GM19468 (cell line): ENCODE measurements at regions not wholly inside any gene's neighbourhood (a gene's known extent, or its start where the extent isn't known, plus 50 kb on each side); places are given as distances from the start of the nearest gene placed in this dataset.

ENCODE experiments used
- ATAC-seq: cut with Tn5 transposase; IDR thresholded peaks from one replicate; pipeline ENCODE4 v1.9.1; 2021; ENCODE audit warnings: mild to moderate bottlenecking, moderate library complexity, moderate number of reproducible peaks; ENCODE audit not compliant: unreplicated experiment; ENCODE audit errors: extremely low read depth

DNA sequence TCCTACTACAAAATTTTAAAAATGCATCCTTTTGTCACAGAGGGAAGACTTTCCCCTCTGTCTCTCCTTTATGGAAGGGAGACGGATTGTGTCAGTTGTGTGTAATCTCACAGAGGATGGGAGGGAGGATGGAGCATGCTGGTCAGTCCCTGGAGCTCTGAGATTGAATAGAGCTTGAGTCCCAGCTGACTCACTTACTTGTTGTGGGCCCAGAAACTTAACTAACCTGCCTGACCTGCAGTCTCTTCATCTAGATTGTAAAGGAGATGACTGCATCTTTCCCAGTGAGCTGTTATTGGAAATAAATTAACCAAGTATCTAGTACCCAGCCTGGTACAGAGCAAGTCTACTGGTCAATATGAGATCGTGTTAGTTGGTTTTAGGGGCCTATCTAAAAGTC, 77.9 kb upstream of the ADO start:
- no peak for ATAC-seq

DNA sequence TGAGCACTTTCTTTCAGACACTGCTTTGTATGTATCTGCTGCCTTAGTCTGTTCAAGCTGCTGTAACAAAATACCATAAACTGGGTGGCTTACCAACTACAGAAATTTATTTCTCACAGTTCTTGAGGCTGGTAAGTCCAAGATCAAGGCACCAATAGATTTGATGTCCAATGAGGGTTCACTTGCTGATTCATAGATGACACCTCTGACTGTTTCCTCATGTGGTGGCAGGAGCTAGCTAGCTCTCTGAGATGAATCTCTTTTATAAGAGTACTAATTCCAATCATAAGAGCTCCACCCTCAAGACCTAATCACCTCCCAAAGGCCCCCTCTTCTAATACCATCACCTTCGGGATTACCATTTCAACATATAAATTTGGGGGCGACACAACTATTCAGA, 76.6 kb upstream of the ADO start:
- ATAC-seq = no peak

DNA sequence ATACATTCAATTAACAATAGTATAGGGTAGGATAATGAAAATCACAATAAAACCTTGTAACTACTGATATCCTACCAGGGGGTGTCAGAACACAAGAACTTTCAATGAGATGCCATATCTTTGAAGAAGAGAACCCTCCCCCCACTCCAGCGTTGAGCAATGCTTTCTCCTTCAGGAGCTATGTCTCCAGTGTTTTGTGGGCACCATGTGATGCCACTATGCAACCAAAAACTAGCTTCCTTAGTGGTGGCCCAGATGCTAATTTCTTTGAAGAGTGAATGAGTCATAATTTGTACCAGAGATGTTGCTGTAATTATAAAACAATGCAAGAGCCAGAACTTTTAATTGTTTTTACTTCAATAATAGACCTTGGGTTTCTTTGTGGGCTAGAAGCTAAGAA, 76.0 kb upstream of the ADO start:
- ATAC-seq = no peak

DNA sequence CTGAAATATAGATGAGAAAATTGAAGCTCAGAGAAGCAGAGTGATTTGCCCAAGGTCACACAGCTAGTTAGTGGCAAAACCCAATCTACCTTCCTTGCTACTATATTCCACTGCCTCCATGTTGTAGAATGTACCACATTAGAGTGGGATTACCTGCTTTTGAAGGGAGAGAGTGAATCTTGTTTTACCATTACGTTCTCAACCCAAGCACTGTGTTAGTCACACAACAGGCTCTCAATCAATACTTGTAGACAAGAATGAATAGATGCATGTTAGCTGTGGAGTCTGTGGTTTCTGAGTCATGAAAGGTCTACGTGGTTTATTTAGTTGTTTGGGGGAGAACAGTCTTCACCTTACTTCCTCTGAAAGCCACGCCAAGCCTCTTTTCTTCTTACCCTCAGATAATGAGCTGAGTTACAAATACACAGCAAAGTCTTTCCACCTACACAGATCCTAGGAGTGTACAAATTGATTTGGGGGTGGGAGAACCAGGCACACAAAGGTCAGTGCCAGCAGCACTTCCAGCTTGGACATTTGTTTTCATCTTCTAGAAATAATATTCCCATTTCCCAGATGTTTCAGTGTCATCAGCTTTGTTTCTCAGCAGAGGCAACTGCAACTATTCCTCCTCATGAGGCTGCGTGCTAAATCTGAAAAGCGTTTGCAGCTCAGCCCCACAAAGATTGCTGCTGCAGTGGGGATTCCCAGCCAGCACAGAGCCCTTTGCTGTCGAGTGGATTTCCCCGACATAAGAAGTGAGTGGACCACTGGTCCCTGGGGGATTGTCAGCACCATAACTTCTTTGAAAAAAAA, 71.5 kb upstream of the ADO start:
- ATAC-seq = peak; percentile 42

DNA sequence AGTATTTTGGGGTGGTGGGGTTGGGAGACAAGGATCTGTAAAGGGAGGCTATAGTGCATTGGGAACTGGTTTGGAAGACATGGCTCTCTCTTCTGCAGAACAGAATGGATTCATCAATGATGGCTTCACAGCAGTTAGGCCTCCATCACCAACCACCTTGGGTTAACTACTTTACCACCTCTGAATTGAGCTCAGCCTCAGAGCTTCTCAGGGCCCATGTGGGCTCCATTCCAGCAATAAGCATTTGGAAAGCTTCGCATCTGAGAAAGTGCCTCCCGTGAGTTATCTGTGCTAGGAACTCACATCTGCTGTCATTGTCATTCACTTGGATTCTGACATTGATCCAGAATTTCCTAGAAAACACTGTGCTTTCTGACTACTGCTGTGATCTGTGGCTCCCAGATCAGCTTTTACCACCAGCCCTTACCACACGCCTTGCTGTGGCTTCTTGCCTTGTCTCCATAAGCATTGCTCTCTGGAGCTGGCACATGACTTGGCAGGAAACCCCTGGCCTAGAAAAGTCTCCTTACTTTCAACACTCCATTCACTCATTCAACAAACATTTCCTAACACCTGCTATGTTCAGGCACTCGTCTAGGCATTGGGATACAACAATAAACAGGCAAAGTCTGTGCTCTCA, 70.7 kb upstream of the ADO start:
- ATAC-seq = no peak

DNA sequence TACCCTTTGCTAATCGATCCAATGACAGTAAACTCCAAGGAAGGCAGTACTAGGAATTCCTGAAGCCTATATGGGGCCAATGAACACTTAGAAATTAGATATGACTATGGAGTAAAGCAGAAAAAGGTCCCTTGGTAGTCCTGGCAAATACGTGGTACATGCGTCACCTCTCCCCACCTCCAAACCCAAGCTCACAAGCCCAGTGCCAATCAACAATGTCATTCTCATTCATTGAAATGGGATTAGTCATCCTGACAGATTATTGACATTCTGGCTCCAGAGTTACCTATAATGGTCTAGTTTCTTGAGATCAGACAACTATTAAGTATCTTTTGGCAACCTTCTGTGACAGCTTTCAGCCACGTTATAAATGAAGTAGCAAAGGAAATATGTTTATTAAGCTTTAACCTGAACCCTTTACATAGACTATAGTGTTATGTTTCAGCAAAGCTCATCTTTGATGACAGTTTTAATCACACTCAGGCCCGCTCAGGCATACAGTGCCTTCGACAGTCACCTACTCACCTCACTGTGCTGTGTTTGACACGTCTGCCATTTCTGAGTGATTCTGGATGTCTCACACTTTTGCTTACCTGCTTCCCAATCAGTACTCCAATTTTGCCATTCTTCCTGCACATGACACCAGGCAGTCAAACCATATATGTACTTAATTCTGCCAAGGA, 69.6 kb upstream of the ADO start:
- no peak for ATAC-seq

DNA sequence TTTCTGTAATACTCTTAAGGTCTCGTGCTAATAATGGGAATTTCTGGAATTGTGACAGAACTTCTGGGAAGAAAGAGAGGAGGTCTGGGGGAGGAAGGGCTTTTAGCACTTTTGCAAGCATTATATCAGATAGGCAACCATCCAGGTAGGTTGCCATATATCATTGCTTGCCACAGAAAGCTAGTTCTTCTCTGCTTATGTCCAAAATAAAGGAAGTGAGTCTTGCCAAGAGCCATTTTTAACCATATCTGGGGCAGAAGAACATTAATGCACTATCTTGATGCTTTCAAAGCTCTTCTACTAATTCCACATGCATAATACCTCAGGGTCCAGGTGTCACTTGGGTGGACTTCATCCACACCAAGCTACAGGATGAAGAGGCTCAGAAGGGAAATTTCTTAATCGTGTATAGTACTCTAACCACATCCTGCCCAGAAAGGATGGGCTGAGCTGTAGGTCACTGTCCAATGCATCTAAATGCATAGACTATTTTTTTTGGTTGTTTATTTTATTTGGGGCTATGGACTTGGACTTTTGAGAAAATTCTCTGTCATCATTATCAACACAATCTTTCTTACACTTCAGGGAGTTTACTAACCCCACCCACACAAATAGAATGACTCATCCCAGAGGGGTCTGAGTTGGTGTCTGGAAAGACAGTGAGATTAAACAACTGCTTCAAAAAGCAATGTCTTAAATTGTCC, 68.9 kb upstream of the ADO start:
- peak; percentile 60 for ATAC-seq

DNA sequence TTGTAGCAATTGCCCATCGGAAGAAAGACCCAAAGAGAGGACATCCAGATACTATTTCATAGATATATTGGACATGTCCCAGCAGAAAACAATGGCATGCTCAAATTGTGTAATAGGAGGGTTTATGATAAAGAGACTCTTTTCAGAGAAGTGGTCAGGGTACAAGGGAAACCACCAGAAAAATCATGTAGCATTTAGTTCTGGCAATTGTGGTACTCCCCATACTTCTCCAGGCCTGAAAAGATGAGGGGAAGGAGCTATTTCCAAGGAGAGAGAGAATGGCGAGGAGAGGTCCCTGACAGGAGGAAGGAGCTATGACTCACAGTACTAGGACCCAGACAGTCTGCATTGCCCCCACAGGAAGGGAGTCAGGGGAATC, 68.4 kb upstream of the ADO start:
- no peak for ATAC-seq

DNA sequence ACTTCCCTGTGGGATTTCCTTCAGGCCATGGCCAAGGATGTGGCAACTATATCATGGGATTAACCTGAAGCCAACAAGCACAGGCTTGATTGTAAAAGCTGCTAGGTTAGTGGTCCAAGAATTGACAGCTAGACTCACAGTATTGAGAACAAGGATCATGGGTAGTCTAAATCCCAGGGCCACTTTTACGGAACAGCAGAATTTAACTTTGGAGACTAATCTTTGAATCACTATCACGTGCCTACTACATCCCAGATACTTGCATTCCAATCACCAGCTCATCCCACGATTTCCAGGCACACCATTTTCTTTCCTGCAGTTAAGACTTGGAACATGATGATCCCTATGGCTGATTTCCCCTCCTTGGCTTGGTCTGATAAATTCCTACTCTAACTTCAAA, 65.6 kb upstream of the ADO start:
- ATAC-seq = no peak

DNA sequence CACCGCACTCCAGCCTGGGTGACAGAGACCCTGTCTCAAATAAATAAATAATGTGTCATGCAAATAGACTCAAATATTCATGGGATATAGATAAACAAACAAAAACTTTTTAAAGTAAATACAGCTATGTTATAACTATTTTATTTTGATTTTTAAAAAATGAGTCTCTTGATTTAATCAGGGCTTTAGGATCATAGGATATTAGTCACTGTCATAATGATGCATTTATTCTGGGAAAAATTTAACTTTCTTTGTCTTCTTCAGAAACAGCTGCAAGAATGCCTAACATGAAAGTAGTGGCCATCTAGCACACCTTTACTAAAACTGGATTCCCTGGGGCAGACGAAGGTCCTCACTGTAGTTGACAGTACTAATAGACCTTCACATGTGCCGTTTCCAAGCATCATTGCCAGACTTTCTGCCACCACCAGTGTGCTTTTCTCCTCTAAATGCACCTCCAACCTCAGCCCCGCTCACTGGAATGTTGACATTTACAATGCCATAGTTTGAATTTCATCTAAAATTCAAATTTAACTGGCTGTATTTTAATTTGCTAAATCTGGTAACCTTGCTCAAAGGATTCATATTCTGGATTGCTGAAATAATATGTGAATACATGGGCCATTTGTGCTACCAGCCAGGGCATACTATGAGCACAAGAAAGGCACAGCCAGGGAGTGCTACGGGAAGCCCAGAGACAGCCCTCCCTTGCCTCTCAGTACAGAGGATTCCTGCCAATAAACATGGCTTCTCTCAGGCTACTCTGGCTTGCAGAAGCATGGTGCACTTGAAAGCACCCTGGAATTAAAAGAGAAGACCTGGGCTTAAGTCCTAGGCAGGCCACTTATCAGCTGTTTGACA, 63.4 kb upstream of the ADO start:
- ATAC-seq = no peak

DNA sequence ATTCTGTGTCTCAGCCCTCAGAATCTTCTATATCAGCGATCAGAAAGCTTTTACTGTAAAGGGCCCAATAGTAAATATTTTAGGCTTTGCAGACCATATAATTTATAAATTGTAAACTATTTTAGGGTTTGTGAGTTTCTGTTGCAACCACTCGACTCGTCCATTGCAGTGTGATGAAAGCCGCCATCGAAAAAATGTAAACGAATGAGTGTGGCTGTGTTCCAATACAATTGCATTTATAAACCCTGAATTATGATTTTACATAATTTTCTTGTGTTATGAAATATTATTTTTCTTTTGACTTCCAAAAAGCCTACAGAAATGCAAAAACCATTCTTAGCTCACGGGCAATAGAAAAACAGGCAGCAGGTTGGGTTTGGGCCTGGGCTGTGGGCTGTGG, 62.5 kb upstream of the ADO start:
- ATAC-seq = no peak

DNA sequence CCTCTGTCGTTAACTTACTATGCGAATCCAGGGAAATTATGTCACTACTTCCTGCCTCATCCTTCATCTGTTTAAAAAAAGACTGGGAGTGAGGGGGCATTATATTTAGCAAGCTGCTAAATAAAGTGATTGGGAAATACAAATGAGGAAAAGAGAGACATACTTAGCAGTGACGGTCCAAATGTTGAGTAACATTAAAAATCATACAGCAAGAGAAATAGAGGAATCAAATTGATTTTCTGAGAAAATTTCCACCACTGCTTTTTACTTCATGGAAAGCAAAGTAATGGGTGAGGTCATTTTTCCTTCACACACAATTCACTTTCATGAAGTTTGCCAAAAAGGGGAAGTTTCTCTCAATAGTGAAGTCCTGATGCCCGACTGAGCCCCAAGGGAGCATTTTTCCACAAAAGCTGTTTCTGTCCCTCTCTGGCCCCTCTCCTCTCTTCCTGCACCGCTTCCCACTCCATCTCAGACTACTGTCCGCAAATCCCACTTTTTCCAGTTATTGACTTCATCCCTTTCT, 61.9 kb upstream of the ADO start:
- no peak for ATAC-seq

DNA sequence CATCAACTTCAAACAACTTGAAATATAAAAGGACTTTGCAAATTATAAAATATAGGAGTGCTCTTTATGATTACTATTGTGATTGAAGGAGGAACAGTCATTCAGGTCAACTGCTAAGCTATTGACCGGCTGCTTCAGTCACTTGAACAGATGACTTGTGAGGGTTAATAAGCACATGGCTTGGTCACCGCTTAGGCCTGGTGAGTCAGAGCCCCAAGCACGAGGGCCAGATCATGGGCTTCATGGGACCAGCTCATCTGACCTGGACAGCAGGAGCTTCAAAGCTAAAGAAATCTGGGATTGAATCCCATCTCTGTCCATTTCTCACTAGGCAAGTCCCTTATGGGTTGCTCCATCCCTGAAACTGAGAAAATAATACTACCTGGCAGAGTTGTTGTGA, 60.4 kb upstream of the ADO start:
- ATAC-seq = no peak

DNA sequence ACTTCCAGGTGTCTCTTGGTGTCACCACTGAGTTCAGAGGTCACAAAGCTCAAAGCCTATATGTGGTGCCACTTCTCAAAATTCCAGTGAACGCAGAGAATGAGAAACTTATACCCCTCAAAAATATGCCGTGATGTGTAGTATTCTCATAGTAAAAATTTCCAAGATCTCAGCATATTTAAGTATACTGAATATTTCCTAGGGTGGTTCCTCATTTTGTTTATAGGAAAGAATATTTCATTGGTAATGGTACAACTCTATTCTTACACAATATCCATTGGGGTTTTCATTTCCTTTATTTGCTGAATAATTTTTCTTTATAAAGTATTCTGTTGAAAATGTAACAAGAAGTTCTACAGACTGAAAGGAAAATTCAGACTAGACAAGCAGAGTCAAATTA, 58.9 kb upstream of the ADO start:
- no peak for ATAC-seq

DNA sequence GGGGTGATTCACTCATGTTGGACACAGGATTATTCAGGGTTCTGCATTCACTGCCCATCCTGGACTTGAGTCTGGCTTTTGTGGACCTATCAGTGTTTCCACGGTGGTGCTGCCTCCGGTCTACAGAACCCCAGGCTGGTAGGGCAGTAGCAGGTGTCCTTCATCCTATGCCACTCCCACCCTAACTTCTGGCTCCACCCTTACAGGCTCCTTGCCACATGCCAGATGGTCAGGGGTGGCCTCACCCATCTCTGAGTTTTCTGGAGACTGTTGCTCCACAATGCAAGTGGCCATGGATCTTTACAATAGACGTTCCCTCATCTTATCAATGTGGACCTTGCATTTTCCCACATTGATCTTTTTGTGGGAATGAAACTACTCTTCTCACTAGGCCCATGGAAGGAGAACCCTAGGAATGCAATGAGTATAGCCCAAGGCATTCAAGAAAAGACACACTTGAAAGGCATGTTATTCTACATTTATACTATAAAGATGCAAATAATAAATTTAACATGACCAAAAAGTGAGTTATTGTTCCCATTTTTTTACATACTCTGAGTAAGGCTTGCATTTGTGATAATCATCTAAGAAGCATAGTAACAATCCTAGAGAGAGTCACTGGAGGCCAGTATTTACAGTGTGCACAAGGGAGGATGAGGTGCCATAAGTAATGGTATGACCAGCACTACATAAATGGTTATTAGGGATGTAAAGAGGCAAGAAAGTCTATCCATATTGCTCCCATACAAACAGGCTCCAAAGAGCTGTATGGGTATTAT, 57.4 kb upstream of the ADO start:
- ATAC-seq = no peak

DNA sequence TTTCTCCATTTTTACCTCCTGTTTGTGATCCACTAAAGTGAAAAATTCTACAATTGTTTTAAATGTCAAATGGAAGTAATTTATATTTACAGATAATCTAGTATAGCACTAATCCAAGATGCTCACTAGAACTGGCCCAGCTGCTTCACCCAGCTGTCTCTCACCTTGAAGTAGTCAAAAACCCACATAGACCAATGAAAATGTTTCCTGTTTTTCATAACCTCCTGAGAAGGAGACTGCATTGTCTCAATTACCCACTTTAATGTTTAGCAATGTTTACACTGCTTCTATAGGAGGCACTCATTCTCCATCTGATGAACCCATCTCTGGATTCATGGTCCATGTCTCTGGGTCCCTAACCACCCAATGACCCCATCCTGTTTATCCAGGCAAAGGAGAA, 56.1 kb upstream of the ADO start:
- ATAC-seq = no peak

DNA sequence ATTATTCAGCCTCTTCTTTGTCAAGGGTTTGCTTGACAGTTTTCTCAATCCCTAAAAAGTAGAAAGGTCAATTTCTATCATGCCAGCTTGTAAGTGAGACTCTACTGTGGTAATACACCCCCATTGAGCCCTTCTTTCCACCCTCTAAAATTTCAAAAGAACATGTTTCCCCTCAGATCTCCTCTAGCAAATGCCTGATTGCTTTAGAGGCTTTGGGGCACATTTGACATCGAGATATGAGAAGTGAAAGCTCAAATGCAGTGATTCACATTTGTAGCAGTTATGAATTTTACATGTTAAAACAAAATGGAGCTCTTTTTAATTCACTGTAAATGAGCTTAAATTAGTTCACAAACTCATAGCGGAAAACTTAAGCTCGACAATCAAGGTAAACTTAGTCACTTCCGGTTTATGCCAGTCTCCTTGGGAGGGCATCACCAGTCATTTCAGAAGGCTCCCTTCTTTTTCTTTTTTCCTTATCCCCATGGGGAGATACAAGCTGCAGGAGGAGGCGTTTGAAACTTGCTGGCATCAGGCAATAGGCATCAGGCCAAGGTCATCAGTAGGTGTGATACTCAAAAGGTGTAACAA, 55.3 kb upstream of the ADO start:
- no peak for ATAC-seq
